Keratinocyte (primary cell): ENCODE measurements at regions not wholly inside any gene's neighbourhood (a gene's known extent, or its start where the extent isn't known, plus 50 kb on each side); places are given as distances from the start of the nearest gene placed in this dataset.

Source experiments
- DNase-seq: peaks from one replicate; pipeline ENCODE4 v3.0.0-alpha.2; 2011; ENCODE audit warnings: low read depth, missing footprints, low spot score
- FAIRE-seq: peaks from 2 replicates; lab custom pipeline; 2011; peaks lifted over from hg19 to GRCh38; lab: Jason Lieb, UNC
- H2AFZ ChIP-seq: 2 replicates; pipeline ENCODE4 v1.6.0; 2012; ENCODE audit warnings: low read length, control low read depth, inconsistent platforms; ENCODE audit not compliant: control insufficient read depth
- H3K27ac ChIP-seq: 2 replicates; pipeline ENCODE4 v1.5.1; 2011; ENCODE audit warnings: low read length; ENCODE audit not compliant: control insufficient read depth, insufficient read depth
- H3K27me3 ChIP-seq: 3 replicates; pipeline ENCODE4 v1.6.0; 2011; ENCODE audit warnings: low read length; ENCODE audit not compliant: control insufficient read depth, insufficient read depth; ENCODE audit errors: extremely low read depth
- H3K36me3 ChIP-seq, 2 experiments: 2 replicates in 1 of 2; 3 replicates in 1 of 2; pipeline ENCODE4 v1.5.1; 2011; ENCODE audit warnings: low read length in 2 of 2, mild to moderate bottlenecking in 1 of 2; ENCODE audit not compliant: control insufficient read depth in 2 of 2, insufficient read depth in 2 of 2; ENCODE audit errors: extremely low read depth in 1 of 2
- H3K4me1 ChIP-seq: 3 replicates; pipeline ENCODE4 v1.5.1; 2011; ENCODE audit warnings: low read length; ENCODE audit not compliant: control insufficient read depth, insufficient read depth; ENCODE audit errors: extremely low read depth
- H3K4me2 ChIP-seq: 3 replicates; pipeline ENCODE4 v1.6.0; 2011; ENCODE audit warnings: low read depth, low read length; ENCODE audit not compliant: control insufficient read depth, insufficient read depth; ENCODE audit errors: extremely low read depth
- H3K4me3 ChIP-seq, 3 experiments: fragments of 200-600 bp in 1 of 3; sonication (generic) in 1 of 3; 2 replicates in 2 of 3; 3 replicates in 1 of 3; pipeline ENCODE4 v1.5.1; 2011 to 2016; ENCODE audit warnings: low read length in 3 of 3, mild to moderate bottlenecking in 3 of 3, control low read depth in 2 of 3, inconsistent platforms in 1 of 3, low read depth in 1 of 3, mixed read lengths in 1 of 3, mixed run types in 1 of 3, moderate library complexity in 1 of 3; ENCODE audit not compliant: control insufficient read depth in 2 of 3, insufficient read depth in 2 of 3; ENCODE audit errors: extremely low read depth in 1 of 3
- H3K79me2 ChIP-seq: 2 replicates; pipeline ENCODE4 v1.6.0; 2012; ENCODE audit warnings: low read length; ENCODE audit not compliant: control insufficient read depth, insufficient read depth
- H3K9ac ChIP-seq: 3 replicates; pipeline ENCODE4 v1.6.0; 2011; ENCODE audit warnings: low read length; ENCODE audit not compliant: control insufficient read depth, insufficient read depth; ENCODE audit errors: extremely low read depth
- H3K9me1 ChIP-seq: 3 replicates; pipeline ENCODE4 v1.6.0; 2011; ENCODE audit warnings: low read length; ENCODE audit not compliant: control insufficient read depth, insufficient read depth; ENCODE audit errors: extremely low read depth
- H3K9me3 ChIP-seq: 2 replicates; pipeline ENCODE4 v1.5.1; 2012; ENCODE audit warnings: low read depth, low read length; ENCODE audit not compliant: control insufficient read depth
- H4K20me1 ChIP-seq: 3 replicates; pipeline ENCODE4 v1.6.0; 2011; ENCODE audit warnings: low read length; ENCODE audit not compliant: control insufficient read depth, insufficient read depth; ENCODE audit errors: extremely low read depth
- CTCF ChIP-seq, 3 experiments: IDR thresholded peaks in 1 of 3; conservative IDR thresholded peaks in 1 of 3; optimal IDR thresholded peaks in 1 of 3; 2 replicates in 2 of 3; 3 replicates in 1 of 3; pipeline versions ENCODE3 to v1.5.1; 2011; ENCODE audit warnings: low read length in 3 of 3, mild to moderate bottlenecking in 3 of 3, moderate library complexity in 2 of 3, control low read depth in 1 of 3, inconsistent platforms in 1 of 3; ENCODE audit not compliant: insufficient read depth in 2 of 3; ENCODE audit errors: extremely low read depth in 1 of 3
- EZH2 ChIP-seq: IDR thresholded peaks from one replicate; pipeline ENCODE4 v1.6.1; 2012; ENCODE audit warnings: inconsistent platforms, mild to moderate bottlenecking, low read length, moderate library complexity
- dilution Hi-C: fragments of 300-500 bp; cut with MboI; formaldehyde crosslinking; loops from one replicate; pipeline ENCODE4 v1.7.0; 2020; ENCODE audit warnings: low sequenced_read_pairs; ENCODE audit not compliant: extremely low pct_ligation_motif_present

- TF ChIP-seq CTCF (optimal IDR thresholded peaks at IDR 0.05 in 1 of 3, IDR thresholded peaks at IDR 0.05 in 1 of 3, conservative IDR thresholded peaks at IDR 0.05 in 1 of 3; ENCODE audit: extremely low read depth in 1 of 3, insufficient read depth in 2 of 3, low read length in 3 of 3) (no peak), EZH2 (no peak)
- Histone ChIP-seq H3K9me1 (no peaks in the 10 kb centered on the region), H3K36me3 (no peaks in the 10 kb centered on the region), H3K27me3 (no peaks in the 10 kb centered on the region), H3K27ac (no peak overlapping the region), H4K20me1 (no peaks in the 10 kb centered on the region), H3K9ac (no peak overlapping the region), H3K4me2 (no peak overlapping the region), H3K4me1 (no peaks in the 10 kb centered on the region), H3K4me3 (no peak overlapping the region), H2AFZ (no peak overlapping the region), H3K79me2 (no peaks in the 10 kb centered on the region), H3K9me3 (no peaks in the 10 kb centered on the region)
- FAIRE-seq = no peak
- dilution Hi-C loops = no loop called here
- no peak for DNase-seq
Measured at GRCh38 chr13:64801768-64802167, 2428.4 kb downstream of the PCDH9 start.

DNA sequence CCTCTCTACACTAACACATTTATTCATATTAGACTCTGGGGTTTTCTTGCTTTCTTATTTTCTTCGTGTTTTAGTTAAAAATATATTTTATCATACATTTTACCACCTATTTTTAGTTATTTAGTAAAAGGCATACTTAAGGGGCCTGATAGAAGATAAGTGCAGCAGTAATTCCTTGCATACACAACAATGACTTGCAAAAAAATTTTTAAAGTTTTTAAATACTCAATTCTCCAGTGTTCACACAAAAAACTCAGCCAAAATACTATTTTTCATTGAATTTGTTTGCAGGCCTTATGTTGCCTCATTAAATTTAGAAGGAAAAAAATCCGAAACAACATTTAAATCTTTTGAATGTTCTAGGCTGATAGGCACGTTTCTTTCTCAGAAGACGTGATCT, 2431.7 kb downstream of the PCDH9 start:
- no peak for TF ChIP-seq CTCF (optimal IDR thresholded peaks at IDR 0.05 in 1 of 3, IDR thresholded peaks at IDR 0.05 in 1 of 3, conservative IDR thresholded peaks at IDR 0.05 in 1 of 3; ENCODE audit: extremely low read depth in 1 of 3, insufficient read depth in 2 of 3, low read length in 3 of 3)
- no peak for TF ChIP-seq EZH2
- FAIRE-seq (no peak), DNase-seq (no peak)
- no peak overlapping the region for H3K27ac ChIP-seq
- H3K9me3 ChIP-seq = no peaks in the 10 kb centered on the region
- no peaks in the 10 kb centered on the region for H3K36me3 ChIP-seq
- no peaks in the 10 kb centered on the region for H3K79me2 ChIP-seq
- H3K4me1 ChIP-seq = no peaks in the 10 kb centered on the region
- no peaks in the 10 kb centered on the region for H3K27me3 ChIP-seq
- no peaks in the 10 kb centered on the region for H4K20me1 ChIP-seq
- dilution Hi-C loops = no loop called here
- no peak overlapping the region for H3K4me2 ChIP-seq
- H3K9me1 ChIP-seq = no peaks in the 10 kb centered on the region
- no peak overlapping the region for H3K9ac ChIP-seq
- H3K4me3 ChIP-seq = no peak overlapping the region
- H2AFZ ChIP-seq = no peak overlapping the region
